GM11168 (cell line): ENCODE measurements at regions not wholly inside any gene's neighbourhood (a gene's known extent, or its start where the extent isn't known, plus 50 kb on each side); places are given as distances from the start of the nearest gene placed in this dataset.

Experiments used
- in situ Hi-C: fragments of 300-500 bp; cut with MboI; formaldehyde crosslinking; loops from one replicate; pipeline ENCODE4 v1.12.0; 2022; ENCODE audit warnings: low sequenced_read_pairs; ENCODE audit not compliant: unreplicated experiment

DNA sequence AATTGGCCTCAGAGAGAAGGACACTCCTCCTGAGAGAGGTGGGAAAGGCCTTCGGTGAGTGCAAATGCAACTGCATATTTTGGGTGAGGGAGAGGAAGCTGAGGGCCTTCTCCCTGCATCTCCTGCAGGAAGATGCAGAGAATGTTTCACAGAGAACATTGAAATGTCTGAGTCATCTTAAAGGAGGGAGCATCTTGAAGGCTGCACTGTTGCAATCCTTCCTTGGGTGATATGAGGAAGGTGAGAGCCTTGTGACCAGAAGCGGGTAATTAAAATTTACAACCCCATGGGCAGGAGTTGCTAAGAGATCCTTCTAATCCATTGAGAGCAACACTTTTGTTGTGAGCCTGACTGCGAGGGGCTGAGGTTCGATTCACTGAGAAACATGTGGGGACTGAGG lies 375.7 kb upstream of the MARCKS start:
- in situ Hi-C loops = no loop called here

DNA sequence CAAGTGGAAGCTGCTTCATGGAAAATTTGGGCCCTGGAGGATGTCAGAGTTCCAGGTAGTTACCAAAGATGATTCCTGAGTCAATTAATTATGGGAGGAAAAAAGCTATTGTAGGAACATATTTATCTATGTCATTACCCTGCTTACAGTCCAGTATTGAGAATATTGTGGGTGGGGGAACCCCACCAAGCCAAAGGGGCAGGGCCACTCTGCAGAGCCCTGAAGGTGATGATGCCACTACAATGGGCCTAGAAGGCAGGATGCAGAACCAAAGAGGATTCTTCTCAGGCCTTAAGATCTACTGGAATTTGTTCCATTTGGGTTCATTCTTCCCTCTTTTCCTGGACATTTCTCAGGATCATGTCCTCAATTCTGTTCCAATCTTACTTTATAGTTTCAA lies 375.2 kb upstream of the MARCKS start:
- in situ Hi-C loops = no loop called here

DNA sequence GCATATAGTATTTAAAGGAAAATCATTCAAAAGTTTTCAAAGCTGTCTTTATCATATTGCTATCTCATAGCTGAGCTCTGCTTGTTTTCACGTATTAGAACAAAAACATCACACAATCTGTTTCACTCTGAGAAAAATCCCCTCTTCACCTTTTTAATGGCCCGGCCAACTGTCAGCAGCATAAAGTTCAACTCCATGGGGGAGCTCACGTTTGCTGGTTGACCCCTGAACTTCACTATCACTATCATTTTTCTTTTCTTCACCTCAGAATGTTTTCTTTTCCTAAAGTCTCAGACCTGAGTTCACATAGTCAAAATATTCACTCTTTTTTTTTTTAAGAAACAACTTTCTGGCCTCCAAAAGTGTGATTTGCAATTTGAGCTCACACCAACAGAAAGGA lies 374.4 kb upstream of the MARCKS start:
- in situ Hi-C loops = no loop called here

DNA sequence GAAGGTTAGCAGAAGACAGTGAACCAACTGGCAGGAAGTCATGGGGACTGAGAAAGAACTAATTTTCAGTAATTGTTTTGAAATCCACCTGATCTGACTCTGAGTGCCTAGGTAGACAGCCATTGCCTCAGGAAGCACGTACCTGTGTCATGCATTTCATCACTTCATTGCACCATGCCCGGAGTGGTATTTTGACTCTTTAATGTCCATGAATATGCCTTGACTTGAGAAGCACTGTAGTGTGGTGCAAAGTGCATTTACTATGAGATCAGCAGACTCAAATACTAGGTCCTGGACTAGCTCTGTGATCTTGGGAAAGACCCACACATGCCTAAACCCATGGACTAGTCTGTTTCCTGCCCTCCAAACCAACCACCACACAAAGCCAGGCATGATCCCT lies 370.9 kb upstream of the MARCKS start:
- in situ Hi-C loops = no loop called here

DNA sequence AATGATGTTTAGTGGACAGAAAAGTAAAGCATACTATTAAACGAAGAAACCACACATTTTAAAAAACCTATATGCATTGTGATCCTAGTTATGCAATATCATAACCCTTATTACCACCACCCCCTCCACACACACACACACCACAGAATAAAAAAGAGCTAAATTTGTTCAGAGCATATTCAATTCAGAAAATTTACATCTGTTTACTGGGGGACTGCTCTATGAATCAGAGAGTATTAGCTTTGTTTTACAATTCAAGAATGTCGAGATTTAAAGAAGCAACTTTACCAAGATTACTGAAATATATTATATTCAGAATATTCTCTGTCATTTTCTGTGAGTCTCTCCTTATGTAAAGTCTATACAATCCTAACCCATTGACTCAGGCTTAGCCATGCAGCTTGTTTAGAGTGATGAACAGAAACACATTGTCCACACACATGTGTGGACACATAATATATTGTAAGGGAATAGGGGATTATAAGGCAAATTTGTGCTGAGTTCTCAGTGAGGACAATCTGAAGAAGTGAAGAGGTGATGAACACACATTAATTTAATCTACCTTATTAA lies 369.6 kb upstream of the MARCKS start:
- in situ Hi-C loops = no loop called here

DNA sequence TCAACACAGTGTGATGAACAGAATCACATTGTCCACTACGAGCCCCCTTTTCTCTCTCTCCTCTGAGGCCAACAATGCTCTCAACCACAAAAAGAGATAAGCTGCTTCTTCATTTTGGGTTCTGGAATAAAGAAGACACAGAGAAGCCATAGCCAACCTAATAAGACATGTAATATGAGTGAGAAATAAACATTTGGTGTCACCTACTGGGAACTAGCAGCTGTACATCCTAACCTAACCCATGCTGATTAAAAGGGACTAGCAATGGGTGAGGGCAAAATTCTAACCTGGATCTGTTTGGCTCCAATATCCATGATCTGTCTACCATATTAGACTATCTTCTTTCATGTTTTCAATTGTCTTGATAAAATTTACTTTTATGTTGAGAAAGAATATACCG lies 369.1 kb upstream of the MARCKS start:
- in situ Hi-C loops = no loop called here

DNA sequence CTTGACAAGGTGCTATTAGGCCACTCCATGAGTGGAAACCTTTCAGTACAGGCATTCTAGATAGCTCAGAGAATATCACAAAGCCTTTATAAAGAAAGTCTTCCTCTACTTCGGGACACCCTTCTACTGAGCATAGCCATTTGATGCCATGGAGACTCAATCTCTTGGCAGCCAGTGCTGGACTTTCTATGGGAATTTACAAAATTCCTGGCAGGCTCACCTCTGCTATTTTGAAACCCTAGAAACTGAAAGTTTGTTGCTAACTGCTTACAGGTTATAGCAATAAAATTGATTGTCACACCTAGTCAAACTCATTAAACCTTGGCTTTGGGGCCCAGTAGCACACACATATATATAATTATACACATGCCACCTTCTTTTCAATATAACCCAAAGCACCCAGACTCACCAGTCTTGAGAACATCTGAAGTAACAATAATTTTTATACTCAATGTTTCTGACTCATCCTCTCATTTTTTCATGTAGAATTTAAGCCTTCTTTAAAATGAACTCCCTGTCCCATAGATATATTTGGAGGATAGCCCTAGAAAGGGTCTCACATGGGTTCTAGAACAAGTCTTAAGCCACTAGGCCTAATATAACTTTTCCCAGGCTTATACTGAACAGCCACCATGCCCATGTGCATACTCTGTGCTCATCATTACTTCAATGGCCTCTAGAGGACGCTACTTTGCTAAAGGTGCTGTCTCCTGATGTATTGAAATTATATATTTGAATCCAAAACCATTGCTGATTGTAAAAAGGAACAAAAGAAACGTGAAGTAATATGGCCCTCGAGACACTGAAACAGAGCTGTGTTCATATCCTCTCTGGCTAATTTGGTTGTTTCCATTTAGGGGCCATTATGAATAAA lies 368.1 kb upstream of the MARCKS start:
- in situ Hi-C loops = no loop called here

DNA sequence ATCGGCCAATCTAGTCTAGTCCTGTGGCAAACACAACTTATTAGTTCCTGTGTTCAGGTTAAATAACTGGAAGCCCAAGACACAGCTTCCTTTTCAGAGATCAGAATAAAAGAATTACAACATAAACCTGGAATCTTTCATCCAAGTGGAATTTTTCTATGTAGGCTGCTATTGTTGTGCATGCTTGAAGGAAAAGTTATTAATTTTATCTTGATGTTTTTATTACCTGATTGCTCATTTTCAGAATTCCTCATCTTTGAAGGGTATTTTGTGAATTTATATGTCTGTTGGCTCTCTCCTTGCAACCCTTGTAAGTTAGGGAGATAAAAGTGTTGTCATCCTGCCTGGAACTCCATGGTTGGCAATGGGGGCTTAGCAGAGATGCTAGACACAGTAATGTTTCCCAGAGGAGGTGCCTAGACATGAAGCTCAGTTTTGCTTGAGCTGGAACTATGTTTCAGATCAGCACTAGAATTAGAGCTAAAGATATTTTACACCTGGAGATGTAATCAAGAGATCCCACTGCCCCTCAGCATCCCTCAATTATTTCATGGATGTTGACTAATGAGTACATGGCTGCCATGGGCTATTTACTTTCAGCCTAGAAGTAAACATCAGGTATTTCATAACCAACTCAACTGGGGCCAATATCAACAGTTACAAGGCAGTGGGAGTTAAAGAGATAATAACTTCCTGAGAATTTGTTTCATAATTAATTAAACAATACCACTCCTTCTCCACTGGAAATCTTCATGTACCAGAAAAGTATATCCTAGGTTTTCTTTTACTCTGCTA lies 367.0 kb upstream of the MARCKS start:
- in situ Hi-C loops = no loop called here

DNA sequence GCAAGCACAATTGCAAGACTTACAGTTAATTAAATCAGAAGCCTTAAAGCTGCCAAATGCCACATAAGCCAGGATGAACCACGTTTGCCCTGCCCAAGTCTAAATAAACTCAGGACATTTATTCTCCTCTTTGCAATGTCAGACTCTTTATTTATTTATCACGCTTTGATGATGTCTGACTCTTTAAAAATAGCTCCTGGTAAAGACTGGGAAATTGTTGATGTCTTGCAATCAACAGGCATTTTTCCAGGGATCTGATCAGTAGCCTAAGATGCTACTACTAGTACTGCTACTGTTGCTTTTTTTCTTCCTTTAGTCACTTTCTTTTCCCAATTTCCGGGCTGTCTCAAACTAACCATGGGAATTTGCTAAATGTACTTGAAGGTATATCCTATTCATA lies 365.8 kb upstream of the MARCKS start:
- in situ Hi-C loops = no loop called here

DNA sequence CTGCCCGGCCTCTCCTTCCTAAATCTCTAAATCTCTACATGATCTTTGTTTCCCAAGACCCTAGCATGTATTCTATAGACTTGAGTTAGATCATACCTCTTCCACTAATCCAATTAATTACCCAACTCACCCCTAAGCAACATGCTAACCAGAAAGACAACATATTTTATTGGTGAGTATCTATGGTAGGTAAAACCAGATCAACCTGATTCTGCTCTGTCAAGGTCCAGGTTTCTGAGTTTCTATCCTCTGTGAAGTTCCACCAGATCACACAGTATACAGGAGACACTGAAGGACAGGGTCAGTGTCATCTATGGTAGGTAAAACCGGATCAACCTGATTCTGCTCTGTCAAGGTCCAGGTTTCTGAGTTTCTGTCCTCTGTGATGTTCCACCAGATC lies 363.2 kb upstream of the MARCKS start:
- in situ Hi-C loops = no loop called here

DNA sequence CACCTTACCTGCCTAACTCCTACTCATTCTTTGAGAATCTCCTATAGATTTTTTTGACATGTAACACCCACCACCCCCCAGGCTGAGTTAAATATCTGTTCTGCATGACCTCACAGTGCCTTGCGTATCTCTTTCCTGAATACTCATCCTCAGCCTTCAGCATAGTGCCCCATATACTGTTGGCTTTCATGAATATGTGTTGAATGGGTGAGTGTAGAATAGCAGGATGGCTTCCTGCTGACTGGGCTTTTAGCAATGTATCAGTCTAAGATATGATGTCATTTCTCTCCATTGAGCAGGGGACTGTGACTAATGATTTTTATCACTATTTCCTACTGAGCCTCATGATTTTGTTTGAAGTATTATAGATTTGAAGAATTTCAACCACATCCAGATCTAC lies 361.6 kb upstream of the MARCKS start:
- in situ Hi-C loops = no loop called here

DNA sequence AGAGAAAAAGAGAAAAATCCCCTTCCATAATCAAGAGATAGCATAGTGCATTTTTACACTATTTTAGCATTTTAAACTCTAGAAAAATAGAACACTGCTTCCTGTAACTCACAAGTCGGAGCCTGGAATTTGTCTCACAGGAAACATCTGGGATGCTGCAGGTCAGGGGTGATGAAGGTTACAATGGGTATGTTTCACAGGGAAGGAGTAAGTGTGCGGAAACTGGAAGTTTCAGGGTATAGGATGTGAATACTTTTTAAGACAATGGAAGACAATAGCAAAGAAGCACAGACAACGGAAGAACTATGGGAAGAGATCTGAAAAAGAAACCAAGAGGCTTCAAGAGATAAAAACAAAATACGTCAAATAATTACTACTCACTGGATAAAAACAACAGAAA lies 361.0 kb upstream of the MARCKS start:
- in situ Hi-C loops = no loop called here

DNA sequence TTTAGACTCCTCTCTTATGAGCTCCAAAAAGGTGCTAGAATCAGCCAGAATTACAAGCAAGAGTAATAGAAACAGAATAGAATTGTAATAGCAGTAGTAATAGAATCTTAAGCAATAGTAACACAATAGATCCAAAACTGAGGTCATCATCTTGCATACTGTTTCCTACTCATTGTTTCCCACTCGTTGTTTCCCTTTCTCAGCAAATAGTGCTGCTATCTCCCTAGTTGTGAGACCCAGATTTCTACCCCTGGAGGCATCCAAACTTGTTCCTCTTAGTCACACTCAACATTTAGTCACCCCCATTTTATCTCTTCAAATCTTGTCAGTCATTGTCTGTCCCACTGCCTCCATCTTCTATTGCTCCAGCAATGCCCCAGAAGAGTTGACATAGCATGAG lies 356.9 kb upstream of the MARCKS start:
- in situ Hi-C loops = no loop called here

DNA sequence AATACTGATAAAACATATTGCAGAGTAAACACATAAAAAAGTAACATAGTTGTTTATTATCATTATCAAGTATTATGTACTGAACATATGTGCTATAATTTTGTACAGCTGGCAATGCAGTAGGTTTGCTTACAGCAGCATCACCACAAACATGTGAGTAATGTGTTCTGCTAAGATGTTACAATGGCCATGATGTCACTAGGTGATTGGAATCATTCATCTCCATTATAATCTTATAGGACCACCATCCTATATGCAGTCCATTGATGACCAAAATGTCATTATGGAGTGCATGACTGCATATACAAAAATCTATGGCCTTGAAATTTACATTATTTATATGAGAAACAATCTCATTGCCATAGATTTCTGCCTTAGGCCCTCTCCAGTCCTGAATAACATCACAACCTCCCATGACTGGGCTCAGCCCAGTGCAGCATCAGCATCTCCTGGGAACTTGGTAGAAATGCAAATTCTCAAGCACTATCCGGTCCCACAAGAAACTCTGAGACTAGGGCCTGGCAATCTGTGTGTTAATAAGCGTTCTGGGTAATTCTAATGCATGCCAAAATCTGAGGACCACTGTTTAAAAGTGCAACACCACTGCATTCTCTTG lies 352.0 kb upstream of the MARCKS start:
- in situ Hi-C loops = no loop called here

DNA sequence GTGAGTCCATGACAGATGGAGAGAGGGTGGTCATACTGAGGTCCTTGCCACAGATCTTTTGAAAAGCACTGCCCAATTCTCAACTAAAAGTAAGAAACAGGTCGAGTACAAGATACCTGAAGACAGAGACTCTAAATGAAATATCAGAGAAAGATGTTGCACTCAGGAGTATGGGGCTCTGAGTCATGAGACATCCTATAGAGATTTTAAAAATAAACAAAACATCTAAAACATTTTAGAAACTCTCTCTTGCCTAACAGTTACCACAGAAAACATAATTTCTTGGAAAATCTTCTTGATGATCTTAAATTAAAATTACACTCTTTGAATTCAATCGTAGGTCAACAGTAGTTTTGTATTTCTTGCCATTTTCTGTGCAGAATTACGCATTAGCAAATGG lies 348.9 kb upstream of the MARCKS start:
- in situ Hi-C loops = no loop called here

DNA sequence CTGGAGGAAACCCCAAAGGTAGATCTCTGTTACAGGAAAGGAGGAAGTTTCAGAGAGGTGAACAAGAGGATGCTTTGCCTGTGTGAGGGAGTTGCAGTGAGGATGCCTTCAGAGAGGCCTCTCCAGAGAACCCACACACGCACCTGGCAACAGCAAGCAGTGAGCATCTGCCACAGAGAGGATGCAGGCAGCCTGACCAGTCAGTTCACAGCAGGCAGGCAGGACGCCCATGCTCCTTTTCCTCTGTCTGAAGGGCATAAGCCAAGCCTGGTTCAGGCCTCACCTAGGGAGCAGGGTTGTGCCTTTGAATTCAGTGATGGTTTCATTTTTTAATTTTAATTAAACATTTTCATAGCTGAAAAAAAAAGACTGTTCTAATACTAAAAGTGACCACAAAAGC lies 346.0 kb upstream of the MARCKS start:
- in situ Hi-C loops = no loop called here

DNA sequence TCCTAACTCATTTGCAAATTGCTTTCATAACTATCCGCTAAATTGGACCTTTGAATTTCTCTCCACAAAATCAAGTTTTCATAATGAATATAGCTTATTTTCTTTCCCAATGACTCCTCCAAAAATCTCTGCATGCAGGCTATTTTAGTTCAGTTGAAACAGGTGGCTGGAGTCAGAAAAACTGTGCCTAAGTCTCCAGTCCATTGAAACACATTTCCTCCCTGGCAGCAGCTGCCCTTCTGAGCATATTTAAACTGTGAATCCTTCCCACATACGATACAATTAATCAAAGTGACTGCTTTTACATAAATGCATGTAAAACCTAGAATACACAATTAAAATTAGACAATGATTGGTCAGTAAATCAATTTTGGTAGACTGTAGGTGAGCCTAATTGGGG lies 344.6 kb upstream of the MARCKS start:
- in situ Hi-C loops = no loop called here

DNA sequence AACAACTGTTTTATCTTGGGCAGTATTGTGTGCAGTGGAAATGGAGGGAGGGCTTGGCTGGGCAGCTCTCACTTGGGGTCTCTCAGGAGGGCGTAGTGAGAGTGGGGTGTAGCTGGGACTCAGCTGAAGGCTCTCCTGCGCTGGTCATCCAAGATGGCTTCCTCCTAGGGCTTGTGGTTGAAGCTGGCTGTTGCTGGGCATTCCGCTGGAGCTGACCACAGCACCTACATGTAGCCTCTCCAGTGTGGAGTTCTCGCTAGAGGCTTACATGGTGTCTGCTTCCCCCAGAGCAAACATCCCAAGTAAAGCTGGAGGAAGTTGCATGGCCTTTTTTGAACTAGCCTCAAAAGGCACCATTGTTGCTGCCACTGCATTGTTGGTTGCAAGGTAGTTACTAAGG lies 344.1 kb upstream of the MARCKS start:
- in situ Hi-C loops = no loop called here

DNA sequence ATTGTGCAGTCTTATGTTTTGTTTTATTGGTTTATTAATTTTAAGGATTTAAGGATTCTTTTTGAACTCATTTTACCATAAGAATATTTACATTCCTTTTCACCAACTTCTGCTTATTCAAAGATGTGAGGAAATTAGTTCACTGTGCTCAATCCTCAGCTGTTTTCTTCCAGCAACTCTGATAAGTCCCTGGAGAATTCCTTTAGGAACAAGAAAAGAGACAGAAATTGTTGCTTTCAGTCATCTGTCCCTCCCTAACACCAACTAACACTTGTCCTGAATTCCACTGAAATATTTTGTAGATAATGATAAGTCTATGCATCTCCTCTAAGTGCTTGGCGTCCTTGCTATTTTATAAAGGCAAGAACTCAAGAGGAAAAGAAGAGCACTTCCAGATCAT lies 334.8 kb upstream of the MARCKS start:
- in situ Hi-C loops = no loop called here

DNA sequence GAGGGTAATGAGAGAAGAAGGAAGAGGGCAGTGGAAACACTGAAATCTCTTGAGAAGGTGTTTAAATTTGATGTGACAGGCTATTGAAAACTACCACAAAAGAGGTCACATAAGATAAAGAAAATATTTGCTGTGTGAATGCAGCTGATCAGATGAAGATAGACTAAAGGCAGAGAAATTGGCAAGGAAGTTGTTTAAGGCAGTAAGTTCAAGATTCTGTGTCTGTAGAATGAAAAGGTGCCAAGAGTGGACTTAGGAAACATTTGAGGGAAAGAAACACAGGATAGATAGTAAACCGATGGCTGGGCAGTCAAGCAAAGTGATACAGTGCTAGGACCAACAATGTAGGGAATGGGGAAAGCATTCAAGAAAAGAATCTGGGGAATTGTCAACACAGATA lies 332.3 kb upstream of the MARCKS start:
- in situ Hi-C loops = no loop called here

DNA sequence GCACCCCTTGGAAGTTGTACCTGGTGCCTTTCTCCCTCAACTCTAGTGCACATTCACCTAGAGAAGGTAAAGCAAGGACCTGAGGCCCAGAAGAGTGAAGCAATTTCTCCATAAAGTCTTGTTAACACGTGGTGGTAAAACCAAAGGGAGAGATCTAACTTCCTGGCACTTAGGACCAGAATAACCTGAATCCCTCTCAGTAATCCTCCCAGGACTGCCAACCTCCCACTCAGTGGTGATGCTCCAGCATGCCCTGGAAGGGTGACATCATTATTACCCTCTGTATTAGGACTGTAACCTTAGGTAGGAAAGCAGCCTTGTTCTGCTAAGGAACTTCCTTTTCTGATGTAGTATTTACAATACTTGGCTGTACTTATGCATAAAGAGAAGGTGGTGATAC lies 330.6 kb upstream of the MARCKS start:
- in situ Hi-C loops = no loop called here
